ENCODE measurements at regions not wholly inside any gene's neighbourhood (a gene's known extent, or its start where the extent isn't known, plus 50 kb on each side); places are given as distances from the start of the nearest gene placed in this dataset.

GRCh38 chr5:51214746-51215145 is 168.5 kb upstream of the ISL1 start:
- TF ChIP-seq PATZ1 (CRISPR knock-in tag; IDR thresholded peaks at IDR 0.05; ENCODE audit: borderline replicate concordance) (no peak), ZNF70 (CRISPR knock-in tag; IDR thresholded peaks at IDR 0.05) (no peak), ARNTL (CRISPR knock-in tag; IDR thresholded peaks at IDR 0.05; ENCODE audit: borderline replicate concordance, low read depth) (no peak), ZC3H10 (CRISPR knock-in tag; IDR thresholded peaks at IDR 0.05) (no peak), ZNF565 (CRISPR knock-in tag; conservative IDR thresholded peaks at IDR 0.05; ENCODE audit: low read depth) (no peak), ISL1 (CRISPR knock-in tag; IDR thresholded peaks at IDR 0.05) (no peak), TCF4 (CRISPR knock-in tag; IDR thresholded peaks at IDR 0.05; ENCODE audit: borderline replicate concordance) (no peak), ZNF8 (CRISPR knock-in tag; IDR thresholded peaks at IDR 0.05) (no peak), ZFP3 (CRISPR knock-in tag; IDR thresholded peaks at IDR 0.05) (no peak), RARB (CRISPR knock-in tag; IDR thresholded peaks at IDR 0.05) (no peak), CSRNP3 (CRISPR knock-in tag; IDR thresholded peaks at IDR 0.05) (no peak), GLIS3 (CRISPR knock-in tag; IDR thresholded peaks at IDR 0.05) (no peak), PPARA (CRISPR knock-in tag; IDR thresholded peaks at IDR 0.05; ENCODE audit: borderline replicate concordance) (no peak)

Measured in SK-N-SH treated with all-trans-retinoic acid at 6 μM for 48 hours (cell line).